MG63 (cell line): ENCODE measurements at regions not wholly inside any gene's neighbourhood (a gene's known extent, or its start where the extent isn't known, plus 50 kb on each side); places are given as distances from the start of the nearest gene placed in this dataset.
"Not testable (repeated sequence)": the region's sequence is repeated elsewhere in the genome, so short reads cannot be mapped to it uniquely, and the experiment has no call there.

Experiments
- DNase-seq: peaks from one replicate; pipeline ENCODE4 v3.0.0-alpha.2; 2020
- H3K27me3 ChIP-seq: fragments of 250-450 bp; sonication (Bioruptor Pico); 2 replicates; pipeline ENCODE4 v1.5.1; 2020; ENCODE audit warnings: mild to moderate bottlenecking, moderate library complexity
- H3K36me3 ChIP-seq: fragments of 250-450 bp; sonication (Bioruptor Pico); 2 replicates; pipeline ENCODE4 v1.5.1; 2020; ENCODE audit warnings: mild to moderate bottlenecking, moderate library complexity
- H3K4me3 ChIP-seq: fragments of 250-450 bp; sonication (Bioruptor Pico); 2 replicates; pipeline ENCODE4 v1.5.1; 2020; ENCODE audit warnings: mild to moderate bottlenecking, moderate library complexity
- H3K9me3 ChIP-seq: fragments of 250-450 bp; sonication (Bioruptor Pico); 2 replicates; pipeline ENCODE4 v1.5.1; 2020; ENCODE audit warnings: mild to moderate bottlenecking, moderate library complexity

DNA sequence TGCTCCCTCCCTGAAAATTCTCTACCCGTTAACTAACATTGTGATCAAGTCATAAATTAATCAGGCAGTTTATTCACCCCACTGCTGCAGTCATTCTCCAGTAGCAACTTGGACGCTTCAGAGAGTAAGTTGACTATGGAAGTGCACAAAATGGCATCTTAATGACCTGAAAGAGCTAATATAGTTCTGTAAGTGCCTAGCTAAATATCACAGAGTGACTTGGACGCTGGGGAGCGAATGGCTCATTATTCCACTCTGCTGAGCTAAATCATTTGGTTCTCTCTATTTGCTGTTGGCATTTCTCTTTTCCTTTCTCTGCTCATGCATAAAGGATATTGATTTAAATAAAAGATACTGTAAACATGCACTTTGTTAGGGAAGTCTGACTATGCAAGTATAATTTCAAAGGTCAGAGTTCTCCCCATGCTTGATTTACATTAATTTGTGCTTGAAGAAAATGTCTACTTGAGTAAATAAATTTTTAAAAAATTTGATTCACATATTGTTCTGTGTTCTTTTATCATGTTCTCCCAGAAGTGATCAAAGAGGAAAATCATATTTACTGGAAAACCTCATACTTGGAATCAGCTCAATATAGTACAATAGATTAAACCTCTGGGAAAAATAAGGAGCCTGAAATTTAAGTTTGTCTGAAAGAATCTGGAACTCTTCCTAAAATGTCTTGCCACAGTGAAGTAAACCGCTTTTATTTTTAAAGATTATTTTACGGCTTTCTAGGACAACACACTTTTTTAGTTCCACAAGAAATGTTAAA, 169.5 kb upstream of the HAPLN1 start:
- peaks cover 5% of the 10 kb centered on the region; the same call in 1 of the 2 replicates for H3K27me3 ChIP-seq
- H3K36me3 ChIP-seq: no peaks in the 10 kb centered on the region

DNA sequence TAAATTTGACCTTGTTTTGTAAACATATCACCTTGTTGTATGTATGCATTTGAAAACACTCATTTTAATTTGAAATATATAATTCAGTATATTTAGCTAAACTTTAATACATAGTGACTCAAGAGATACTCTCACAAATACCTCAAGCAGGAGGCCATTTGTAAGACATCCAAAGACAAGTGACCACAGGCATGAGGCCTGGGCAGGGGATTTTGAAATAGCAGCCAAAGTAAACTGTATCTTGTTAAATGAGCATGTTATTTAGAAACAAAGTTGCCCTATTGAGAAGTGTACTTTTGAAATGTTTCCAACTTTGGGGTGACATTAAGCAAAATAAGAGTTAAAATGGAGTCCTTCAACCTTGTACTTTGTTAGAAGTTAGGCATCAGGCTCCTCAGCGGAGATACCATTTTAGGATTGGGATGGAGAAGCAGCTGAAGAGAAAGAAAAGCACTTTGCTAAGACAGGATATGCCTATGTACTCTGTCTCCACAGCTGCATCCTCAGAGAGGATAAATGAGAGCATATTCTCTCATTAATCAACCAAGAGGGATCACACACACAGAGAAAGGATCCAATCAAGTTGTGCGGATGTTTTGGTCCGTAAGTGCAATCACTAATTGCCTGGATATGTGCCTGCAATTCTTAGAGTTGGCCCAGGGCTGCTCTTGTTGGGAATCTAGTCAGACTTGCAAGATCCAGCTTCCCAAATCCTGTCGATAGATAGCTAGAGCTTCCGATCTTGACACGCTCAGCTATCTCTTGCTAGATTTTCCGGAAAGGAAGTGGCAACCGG, 157.5 kb upstream of the HAPLN1 start:
- H3K36me3 ChIP-seq: no peaks in the 10 kb centered on the region
- H3K9me3 ChIP-seq: no peaks in the 10 kb centered on the region
- peaks cover 3% of the 10 kb centered on the region; the same call in 1 of the 2 replicates for H3K27me3 ChIP-seq
- H3K4me3 ChIP-seq: no peak overlapping the region
- DNase-seq: no peak

More for the DNA sequence above, 169.5 kb upstream of the HAPLN1 start:
- Histone ChIP-seq H3K9me3 (no peaks in the 10 kb centered on the region), H3K4me3 (no peak overlapping the region)
- DNase-seq: no peak

DNA sequence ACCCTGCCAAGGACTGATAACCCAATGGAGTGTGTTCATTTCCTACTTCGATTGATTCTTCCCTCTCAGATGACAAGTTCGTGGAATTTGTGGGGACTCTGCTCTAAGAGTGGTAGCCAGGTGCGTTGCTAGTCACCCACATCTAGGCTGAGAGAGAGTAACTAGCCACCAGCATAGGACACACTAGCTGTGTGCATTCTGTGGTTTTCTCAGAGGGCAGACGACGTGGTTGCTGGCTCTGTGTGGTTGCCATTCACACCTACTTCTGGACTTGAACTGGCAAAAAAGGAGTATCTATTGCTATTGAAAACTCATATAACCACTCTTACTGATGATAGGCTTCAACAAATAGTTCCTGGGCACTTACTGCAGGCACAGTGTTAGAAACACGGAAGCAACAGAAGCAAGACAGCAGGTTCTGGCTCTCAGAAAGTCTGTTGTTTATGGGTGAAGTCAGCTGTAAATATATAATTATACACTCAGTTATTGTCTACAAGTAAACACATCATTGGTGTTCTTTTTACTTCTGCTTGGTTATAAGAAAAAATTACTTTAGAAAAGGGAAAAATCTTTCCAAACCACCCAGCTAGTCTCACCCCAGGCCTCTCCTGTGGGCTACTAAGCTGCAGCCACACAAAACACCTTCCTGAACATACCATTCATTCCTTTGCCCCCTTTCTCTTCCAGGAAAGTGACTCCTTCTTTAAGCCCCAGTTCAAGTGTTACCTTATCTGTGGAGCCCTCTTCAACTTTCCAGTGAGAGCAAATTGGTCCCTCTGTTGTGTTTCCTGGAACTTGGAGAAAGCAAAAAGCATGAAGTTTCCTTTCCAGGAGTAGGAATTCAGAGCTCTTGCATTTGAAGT, 151.1 kb upstream of the HAPLN1 start:
- no peaks in the 10 kb centered on the region for H3K9me3 ChIP-seq
- no peak overlapping the region for H3K4me3 ChIP-seq
- H3K36me3 ChIP-seq: no peaks in the 10 kb centered on the region
- DNase-seq: no peak
- H3K27me3 ChIP-seq: no peaks in the 10 kb centered on the region

DNA sequence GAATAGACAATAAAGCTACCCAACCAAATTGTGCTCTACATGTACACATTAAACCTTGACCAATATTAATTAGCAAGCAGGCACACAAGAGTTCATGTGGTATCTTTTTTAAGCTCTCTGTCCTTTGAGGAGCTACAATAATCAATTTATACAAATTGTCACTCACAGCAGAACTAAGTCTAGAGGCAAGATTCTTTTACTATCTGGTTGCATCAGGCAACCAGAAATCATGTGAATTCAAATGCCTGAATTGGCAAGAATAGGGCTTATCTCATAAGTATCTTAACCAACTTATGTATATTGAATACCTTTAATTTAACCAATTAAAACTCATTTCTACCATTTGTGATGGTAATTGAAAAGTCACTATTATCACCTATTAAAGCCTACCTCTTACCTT, 145.5 kb upstream of the HAPLN1 start:
- no peaks in the 10 kb centered on the region for H3K27me3 ChIP-seq
- H3K36me3 ChIP-seq: no peaks in the 10 kb centered on the region
- no peak overlapping the region for H3K4me3 ChIP-seq
- no peaks in the 10 kb centered on the region for H3K9me3 ChIP-seq
- DNase-seq: no peak

GRCh38 chr5:83865579-83865978, 144.9 kb upstream of the HAPLN1 start:
- H3K9me3 ChIP-seq: no peaks in the 10 kb centered on the region
- no peaks in the 10 kb centered on the region for H3K27me3 ChIP-seq
- H3K36me3 ChIP-seq: no peaks in the 10 kb centered on the region
- DNase-seq: no peak
- H3K4me3 ChIP-seq: no peak overlapping the region

DNA sequence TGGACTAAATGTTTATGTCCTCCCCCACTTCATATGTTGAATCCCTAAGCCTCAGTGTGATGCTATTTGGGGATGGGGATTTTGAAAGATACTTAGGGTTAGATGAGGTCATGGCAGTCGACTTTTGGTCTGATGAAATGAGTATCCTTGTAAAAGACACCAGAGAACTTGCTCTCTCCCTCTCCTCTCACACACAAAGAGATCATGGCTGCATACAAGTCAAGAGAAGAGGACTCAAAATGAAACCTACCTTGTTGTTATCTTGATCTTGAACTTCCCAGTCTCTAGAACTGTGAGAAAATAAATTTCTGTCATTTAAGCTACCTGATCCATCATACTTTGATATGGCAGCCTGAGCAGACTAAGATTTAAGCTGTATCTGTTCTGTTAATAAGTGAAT, 144.0 kb upstream of the HAPLN1 start:
- no peak overlapping the region for H3K4me3 ChIP-seq
- no peaks in the 10 kb centered on the region for H3K27me3 ChIP-seq
- no peaks in the 10 kb centered on the region for H3K36me3 ChIP-seq
- H3K9me3 ChIP-seq: no peaks in the 10 kb centered on the region
- no peak for DNase-seq

GRCh38 chr5:83857341-83857740, 136.7 kb upstream of the HAPLN1 start:
- peak; percentile 5 for DNase-seq
- H3K36me3 ChIP-seq: no peaks in the 10 kb centered on the region
- H3K9me3 ChIP-seq: no peaks in the 10 kb centered on the region
- no peaks in the 10 kb centered on the region for H3K27me3 ChIP-seq
- no peak overlapping the region for H3K4me3 ChIP-seq

- H3K9me3 ChIP-seq: no peaks in the 10 kb centered on the region
- no peak for DNase-seq
- H3K4me3 ChIP-seq: no peak overlapping the region
- H3K27me3 ChIP-seq: no peaks in the 10 kb centered on the region
- no peaks in the 10 kb centered on the region for H3K36me3 ChIP-seq
These were observed 136.2 kb upstream of the HAPLN1 start for GRCh38 chr5:83856881-83857280.

DNA sequence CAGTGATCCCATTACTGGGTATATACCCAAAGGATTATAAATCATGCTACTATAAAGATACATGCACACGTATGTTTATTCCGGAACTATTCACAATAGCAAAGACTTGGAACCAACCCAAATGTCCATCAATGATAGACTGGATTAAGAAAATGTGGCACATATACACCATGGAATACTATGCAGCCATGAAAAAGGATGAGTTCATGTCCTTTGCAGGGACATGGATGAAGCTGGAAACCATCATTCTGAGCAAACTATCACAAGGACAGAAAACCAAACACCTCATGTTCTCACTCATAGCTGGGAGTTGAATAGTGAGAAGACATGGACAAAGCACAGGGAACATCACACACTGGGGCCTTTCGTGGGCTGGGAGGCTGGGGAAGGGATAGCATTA, 129.8 kb upstream of the HAPLN1 start:
- H3K36me3 ChIP-seq, H3K4me3 ChIP-seq, H3K9me3 ChIP-seq, H3K27me3 ChIP-seq, DNase-seq: not testable (repeated sequence)

DNA sequence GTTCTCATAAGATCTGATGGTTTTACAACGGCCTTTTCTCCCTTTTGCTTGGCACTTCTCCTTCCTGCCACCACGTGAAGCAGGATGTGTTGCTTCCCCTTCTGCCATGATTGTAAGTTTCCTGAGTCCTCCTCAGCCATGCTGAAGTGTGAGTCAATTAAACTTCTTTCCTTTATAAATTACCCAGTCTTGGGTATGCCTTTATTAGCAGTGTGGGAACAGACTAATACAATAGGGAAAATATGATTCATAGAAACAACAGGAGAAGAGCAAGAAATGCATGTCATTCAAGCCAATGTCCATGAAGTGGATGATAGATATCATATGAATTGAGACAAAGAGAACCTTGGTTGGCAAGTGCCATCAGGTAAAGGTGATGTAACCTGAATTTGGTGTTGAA, 128.3 kb upstream of the HAPLN1 start:
- Histone ChIP-seq H3K9me3 (no peaks in the 10 kb centered on the region), H3K27me3 (no peaks in the 10 kb centered on the region), H3K4me3 (no peak overlapping the region)

GRCh38 chr5:83846624-83847350, 126.1 kb upstream of the HAPLN1 start:
- Histone ChIP-seq H3K27me3 (no peaks in the 10 kb centered on the region), H3K9me3 (no peaks in the 10 kb centered on the region), H3K36me3 (no peaks in the 10 kb centered on the region), H3K4me3 (no peak overlapping the region)
- DNase-seq: no peak

More for the DNA sequence above, 128.3 kb upstream of the HAPLN1 start:
- H3K36me3 ChIP-seq: no peaks in the 10 kb centered on the region
- DNase-seq: no peak

- Histone ChIP-seq H3K27me3 (no peaks in the 10 kb centered on the region), H3K9me3 (no peaks in the 10 kb centered on the region), H3K36me3 (no peaks in the 10 kb centered on the region), H3K4me3 (peak overlapping the region; percentile 16)
- peak; percentile 69 for DNase-seq
These were observed 123.9 kb upstream of the HAPLN1 start for GRCh38 chr5:83844449-83845068.

DNA sequence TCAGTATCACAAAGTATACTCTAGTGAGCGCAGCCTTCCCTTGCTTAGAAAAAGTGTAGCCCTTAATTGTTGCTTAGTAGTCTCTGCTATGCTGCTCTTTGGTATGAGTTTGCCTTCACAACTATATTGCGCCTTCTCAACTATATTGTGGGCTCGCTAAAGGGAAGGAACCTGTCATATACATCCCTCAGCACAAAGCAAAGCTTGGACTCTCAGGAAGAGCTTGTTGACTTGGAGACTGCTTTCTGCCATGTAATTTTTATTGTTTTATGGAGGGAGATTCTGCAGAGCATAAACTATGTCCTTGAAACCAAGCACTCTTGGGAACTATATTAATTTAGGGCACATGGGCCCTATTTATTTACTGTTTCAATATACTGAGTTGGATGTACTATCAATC, 119.1 kb upstream of the HAPLN1 start:
- Histone ChIP-seq H3K4me3 (no peak overlapping the region), H3K9me3 (no peaks in the 10 kb centered on the region), H3K36me3 (no peaks in the 10 kb centered on the region), H3K27me3 (no peaks in the 10 kb centered on the region)
- no peak for DNase-seq

- Histone ChIP-seq H3K27me3 (no peaks in the 10 kb centered on the region), H3K9me3 (no peaks in the 10 kb centered on the region), H3K36me3 (no peaks in the 10 kb centered on the region), H3K4me3 (no peak overlapping the region)
- DNase-seq: no peak
These were observed 118.6 kb upstream of the HAPLN1 start for GRCh38 chr5:83839256-83839655.

- no peak for DNase-seq
- H3K36me3 ChIP-seq: no peaks in the 10 kb centered on the region
These were observed 116.7 kb upstream of the HAPLN1 start for GRCh38 chr5:83837265-83837907.

GRCh38 chr5:83834306-83834705, 113.7 kb upstream of the HAPLN1 start:
- no peak overlapping the region for H3K4me3 ChIP-seq
- H3K36me3 ChIP-seq: no peaks in the 10 kb centered on the region
- no peaks in the 10 kb centered on the region for H3K27me3 ChIP-seq
- no peaks in the 10 kb centered on the region for H3K9me3 ChIP-seq
- DNase-seq: no peak

More at GRCh38 chr5:83837265-83837907, 116.7 kb upstream of the HAPLN1 start:
- no peak overlapping the region for H3K4me3 ChIP-seq
- no peaks in the 10 kb centered on the region for H3K27me3 ChIP-seq
- no peaks in the 10 kb centered on the region for H3K9me3 ChIP-seq
